ENCODE measurements at regions not wholly inside any gene's neighbourhood (a gene's known extent, or its start where the extent isn't known, plus 50 kb on each side); places are given as distances from the start of the nearest gene placed in this dataset.
A peak's percentile ranks its signal among the peaks of the same experiment; 100 is the strongest.

DNA sequence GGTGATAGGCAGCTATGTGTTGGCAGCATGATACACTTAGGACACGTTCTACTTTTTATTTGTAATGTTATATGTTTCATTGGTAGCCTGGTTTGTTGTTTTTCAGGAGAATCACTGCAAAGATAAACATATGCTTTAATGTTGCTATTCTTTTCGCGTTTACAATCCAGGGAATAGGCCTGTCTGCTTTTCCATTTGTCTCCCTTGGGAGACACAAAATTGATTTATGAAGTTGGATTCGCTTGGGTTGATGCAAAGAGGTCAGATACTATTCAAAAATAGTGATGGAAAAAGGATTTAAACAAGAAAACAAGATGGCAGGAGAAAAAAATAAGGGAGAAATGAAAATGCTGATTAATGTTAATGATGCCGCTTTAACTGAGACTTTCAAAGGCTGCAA lies 179.5 kb upstream of the SOX4 start:
- Histone ChIP-seq H3K4me1 (no peaks in the 10 kb centered on the region), H3K4me3 (no peak overlapping the region), H3K27ac (peak overlapping the region in 1 of 2 donors; percentile 54), H3K9me3 (no peaks in the 10 kb centered on the region), H3K36me3 (no peaks in the 10 kb centered on the region), H3K27me3 (no peaks in the 10 kb centered on the region)
- intact Hi-C loops (cut with DNase I; ENCODE audit: low total_unique reads): no loop called here
- DNase-seq (ENCODE audit: low spot score in 2 of 2): no peak
- no peak for TF ChIP-seq POLR2AphosphoS5 (IDR thresholded peaks at IDR 0.05)

DNA sequence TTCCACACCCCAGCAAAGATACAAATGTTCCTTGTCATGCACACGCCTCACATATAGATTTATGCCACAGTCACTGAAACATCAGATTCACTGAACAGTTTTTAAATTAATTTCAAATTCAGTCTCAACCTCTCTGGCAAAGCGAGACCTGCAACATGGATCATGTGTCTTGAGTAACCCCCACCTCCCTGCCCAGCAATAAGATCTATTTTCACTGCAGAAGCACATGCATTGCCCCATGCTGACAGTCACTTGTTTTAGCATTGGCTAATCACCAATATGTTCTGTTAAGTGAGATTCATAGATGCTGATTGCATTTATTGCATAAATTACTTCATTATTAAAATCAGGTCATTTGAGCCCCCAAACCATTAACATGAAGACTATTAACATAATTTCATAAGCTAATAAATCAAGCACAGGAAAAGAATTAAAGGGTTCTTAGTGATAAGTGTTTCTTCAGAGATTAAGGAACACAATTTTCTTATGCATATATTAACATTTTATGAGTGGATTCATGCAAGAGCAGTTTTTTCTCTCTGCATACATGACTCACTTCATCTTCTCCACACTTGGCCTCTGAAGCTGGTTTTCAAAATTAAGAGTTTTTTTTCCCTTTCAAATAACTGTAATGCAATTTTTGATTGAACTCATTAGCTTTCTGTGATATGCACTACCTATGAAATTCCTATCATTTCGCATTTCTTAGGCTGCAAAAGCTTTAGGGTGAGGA lies 173.2 kb upstream of the SOX4 start:
- H3K27me3 ChIP-seq: no peaks in the 10 kb centered on the region
- no peak overlapping the region for H3K4me3 ChIP-seq
- no peaks in the 10 kb centered on the region for H3K9me3 ChIP-seq
- TF ChIP-seq POLR2A (IDR thresholded peaks at IDR 0.05): no peak
- TF ChIP-seq, protein P1, sequence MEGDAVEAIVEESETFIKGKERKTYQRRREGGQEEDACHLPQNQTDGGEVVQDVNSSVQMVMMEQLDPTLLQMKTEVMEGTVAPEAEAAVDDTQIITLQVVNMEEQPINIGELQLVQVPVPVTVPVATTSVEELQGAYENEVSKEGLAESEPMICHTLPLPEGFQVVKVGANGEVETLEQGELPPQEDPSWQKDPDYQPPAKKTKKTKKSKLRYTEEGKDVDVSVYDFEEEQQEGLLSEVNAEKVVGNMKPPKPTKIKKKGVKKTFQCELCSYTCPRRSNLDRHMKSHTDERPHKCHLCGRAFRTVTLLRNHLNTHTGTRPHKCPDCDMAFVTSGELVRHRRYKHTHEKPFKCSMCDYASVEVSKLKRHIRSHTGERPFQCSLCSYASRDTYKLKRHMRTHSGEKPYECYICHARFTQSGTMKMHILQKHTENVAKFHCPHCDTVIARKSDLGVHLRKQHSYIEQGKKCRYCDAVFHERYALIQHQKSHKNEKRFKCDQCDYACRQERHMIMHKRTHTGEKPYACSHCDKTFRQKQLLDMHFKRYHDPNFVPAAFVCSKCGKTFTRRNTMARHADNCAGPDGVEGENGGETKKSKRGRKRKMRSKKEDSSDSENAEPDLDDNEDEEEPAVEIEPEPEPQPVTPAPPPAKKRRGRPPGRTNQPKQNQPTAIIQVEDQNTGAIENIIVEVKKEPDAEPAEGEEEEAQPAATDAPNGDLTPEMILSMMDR (IDR thresholded peaks at IDR 0.05): no peak
- no peak for TF ChIP-seq POLR2AphosphoS5 (IDR thresholded peaks at IDR 0.05)
- DNase-seq (ENCODE audit: low spot score in 2 of 2): no peak
- no peaks in the 10 kb centered on the region for H3K4me1 ChIP-seq
- H3K36me3 ChIP-seq: no peaks in the 10 kb centered on the region
- intact Hi-C loops (cut with DNase I; ENCODE audit: low total_unique reads): no loop called here
- no peak overlapping the region for H3K27ac ChIP-seq

DNA sequence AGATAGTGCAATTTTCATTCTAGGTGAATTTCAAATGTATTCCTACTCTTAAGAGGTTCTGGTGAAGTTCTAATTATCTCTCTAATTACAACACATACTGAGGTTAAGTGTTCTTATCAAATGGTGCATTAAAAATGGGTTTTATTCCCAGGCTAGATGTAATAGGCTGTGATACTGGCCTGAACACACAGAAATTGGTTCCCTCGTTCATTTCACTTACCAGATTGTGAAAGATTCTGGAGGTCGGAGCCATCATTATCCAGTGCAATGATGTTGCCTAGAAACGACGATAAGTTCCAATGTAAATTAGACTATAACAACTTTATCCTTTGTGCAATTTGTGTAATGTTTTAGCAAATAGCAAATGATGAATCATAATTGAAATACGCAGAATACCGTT lies 172.6 kb upstream of the SOX4 start:
- Histone ChIP-seq H3K4me1 (no peaks in the 10 kb centered on the region), H3K4me3 (no peak overlapping the region), H3K36me3 (no peaks in the 10 kb centered on the region), H3K9me3 (peaks cover 0 to under 1% of the 10 kb centered on the region in 2 donors), H3K27ac (no peak overlapping the region), H3K27me3 (no peaks in the 10 kb centered on the region)
- intact Hi-C loops (cut with DNase I; ENCODE audit: low total_unique reads): no loop called here
- TF ChIP-seq POLR2A (IDR thresholded peaks at IDR 0.05): no peak
- TF ChIP-seq, protein P1 (IDR thresholded peaks at IDR 0.05): no peak
- TF ChIP-seq POLR2AphosphoS5 (IDR thresholded peaks at IDR 0.05): no peak
- DNase-seq (ENCODE audit: low spot score in 2 of 2): no peak

GRCh38 chr6:21423106-21423854 lies 170.3 kb upstream of the SOX4 start:
- Histone ChIP-seq H3K4me3 (no peak overlapping the region), H3K27ac (no peak overlapping the region), H3K36me3 (no peaks in the 10 kb centered on the region), H3K27me3 (no peaks in the 10 kb centered on the region), H3K4me1 (peaks cover 0 to 4% of the 10 kb centered on the region in 2 donors), H3K9me3 (peaks cover 0 to 5% of the 10 kb centered on the region in 2 donors)
- intact Hi-C loops (cut with DNase I; ENCODE audit: low total_unique reads): no loop called here
- DNase-seq (ENCODE audit: low spot score in 2 of 2): no peak
- TF ChIP-seq POLR2A (IDR thresholded peaks at IDR 0.05) (no peak), POLR2AphosphoS5 (IDR thresholded peaks at IDR 0.05) (no peak)
- TF ChIP-seq, protein P1 (IDR thresholded peaks at IDR 0.05): no peak

DNA sequence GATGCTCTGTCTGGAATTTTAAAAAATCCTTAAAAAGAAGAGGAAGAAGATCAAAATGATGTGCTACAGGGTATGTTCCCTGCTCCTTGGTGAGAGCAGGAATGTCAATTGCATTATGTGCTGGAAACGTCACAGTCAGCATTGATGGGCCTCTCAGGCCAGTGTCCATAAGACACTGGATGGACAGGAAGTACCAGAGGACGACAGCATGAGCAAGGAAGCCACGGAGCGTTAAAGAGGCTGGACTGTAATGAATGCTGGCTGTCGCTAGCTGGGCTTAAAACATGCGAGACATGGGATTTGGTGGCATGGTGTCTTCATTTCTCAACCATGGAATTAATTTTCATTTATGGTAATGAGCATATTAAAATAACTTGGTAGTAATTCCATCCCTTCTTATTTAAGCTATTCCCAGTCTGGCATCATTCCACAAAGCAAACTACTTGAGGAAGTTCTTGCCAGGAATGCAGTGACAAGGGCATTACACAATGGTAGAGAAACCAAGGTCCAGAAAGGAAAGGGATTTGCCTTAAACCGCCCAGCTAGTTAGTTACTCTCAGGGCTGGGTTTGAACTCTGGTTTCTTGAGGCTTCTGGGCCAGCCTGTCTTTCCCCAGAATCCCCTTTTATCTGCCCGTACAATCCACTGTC lies 166.6 kb upstream of the SOX4 start:
- Histone ChIP-seq H3K4me1 (peaks cover 0 to 4% of the 10 kb centered on the region in 2 donors), H3K36me3 (no peaks in the 10 kb centered on the region), H3K27me3 (no peaks in the 10 kb centered on the region), H3K9me3 (peaks cover 0 to 5% of the 10 kb centered on the region in 2 donors), H3K27ac (peak overlapping the region in 1 of 2 donors; percentile 32), H3K4me3 (no peak overlapping the region)
- intact Hi-C loops (cut with DNase I; ENCODE audit: low total_unique reads): no loop called here
- DNase-seq (ENCODE audit: low spot score in 2 of 2): no peak
- TF ChIP-seq POLR2A (IDR thresholded peaks at IDR 0.05) (no peak), POLR2AphosphoS5 (IDR thresholded peaks at IDR 0.05) (no peak)
- TF ChIP-seq, protein P1 (IDR thresholded peaks at IDR 0.05): no peak
